ENCODE measurements at regions not wholly inside any gene's neighbourhood (a gene's known extent, or its start where the extent isn't known, plus 50 kb on each side); places are given as distances from the start of the nearest gene placed in this dataset.

DNA sequence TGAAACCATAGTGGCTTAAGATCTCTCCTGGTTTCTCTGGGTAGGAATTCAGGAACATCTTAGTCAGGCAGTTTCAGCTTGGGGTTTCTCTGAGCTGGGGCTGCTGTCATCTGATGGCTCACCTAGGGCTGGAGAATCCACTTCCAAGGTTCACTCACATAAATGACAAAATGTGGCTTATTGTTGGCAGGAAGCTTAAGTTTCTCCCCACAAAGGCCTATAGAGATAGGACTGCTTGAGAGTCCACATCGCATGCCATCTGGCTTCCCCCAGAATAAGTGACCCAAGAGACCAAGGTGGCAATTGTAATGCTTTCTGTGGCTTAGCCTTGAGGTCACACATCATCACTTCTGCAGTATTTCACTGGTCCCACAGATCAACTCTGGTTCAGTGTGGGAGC is 131.4 kb downstream of the EDN1 start:
- DNase-seq (no peak), ATAC-seq (replicated peaks) (no peak)
- Mint-ChIP-seq H3K4me3 (no peak overlapping the region), H3K27me3 (peaks cover 0 to 5% of the 10 kb centered on the region in 2 donors), H3K27ac (no peak overlapping the region), H3K36me3 (peaks cover 0 to 3% of the 10 kb centered on the region in 2 donors), H3K4me1 (no peaks in the 10 kb centered on the region), H3K9me3 (peaks cover 0 to 4% of the 10 kb centered on the region in 2 donors)

DNA sequence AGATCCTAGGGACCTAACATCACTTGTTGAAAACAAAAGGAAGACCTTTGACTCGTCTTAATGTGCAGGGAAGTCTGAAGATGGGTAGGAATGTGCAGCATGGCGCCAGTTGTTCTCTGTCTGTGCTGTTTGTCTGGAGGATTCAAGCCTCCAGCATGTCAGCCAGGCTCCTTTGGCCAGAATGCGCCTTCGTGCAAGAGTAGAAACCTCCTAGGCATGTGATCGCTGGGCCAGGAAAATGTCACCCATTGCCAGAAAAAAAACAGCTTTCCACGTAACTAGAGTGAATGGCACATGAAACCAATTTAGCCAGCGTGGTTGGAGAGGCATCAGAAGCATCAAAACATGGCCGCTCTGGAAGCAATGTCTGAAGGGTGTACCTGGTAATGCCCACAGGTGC is 132.7 kb downstream of the EDN1 start:
- Mint-ChIP-seq H3K27me3 (no peaks in the 10 kb centered on the region), H3K9me3 (peaks cover 0 to 4% of the 10 kb centered on the region in 2 donors), H3K4me1 (no peaks in the 10 kb centered on the region), H3K4me3 (no peak overlapping the region), H3K36me3 (peaks cover 0 to 3% of the 10 kb centered on the region in 2 donors), H3K27ac (no peak overlapping the region)
- ATAC-seq (replicated peaks) (no peak), DNase-seq (no peak)

DNA sequence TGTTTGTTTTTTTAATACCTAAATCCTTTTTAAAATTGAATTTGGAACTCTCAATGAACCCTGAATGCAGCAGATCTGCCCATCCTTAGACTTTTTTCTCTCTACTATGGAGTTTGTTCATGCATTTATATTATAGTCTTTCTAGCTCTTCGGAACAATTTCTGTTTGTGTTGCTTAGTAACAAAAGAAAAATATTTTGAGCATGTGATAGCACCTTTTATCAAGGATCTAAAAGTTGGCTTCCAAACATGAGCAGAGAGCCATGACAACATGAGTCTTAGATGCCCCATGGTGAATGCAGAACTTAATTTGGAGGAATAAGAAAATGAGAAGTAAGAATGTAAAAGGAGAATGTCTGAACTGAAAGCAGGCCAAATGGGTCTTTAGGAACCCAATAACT is 133.7 kb downstream of the EDN1 start:
- Mint-ChIP-seq H3K27ac (no peak overlapping the region), H3K9me3 (peaks cover 0 to 4% of the 10 kb centered on the region in 2 donors), H3K4me1 (no peaks in the 10 kb centered on the region), H3K4me3 (no peak overlapping the region), H3K27me3 (no peaks in the 10 kb centered on the region), H3K36me3 (peaks cover 0 to 3% of the 10 kb centered on the region in 2 donors)
- DNase-seq (no peak), ATAC-seq (replicated peaks) (no peak)

DNA sequence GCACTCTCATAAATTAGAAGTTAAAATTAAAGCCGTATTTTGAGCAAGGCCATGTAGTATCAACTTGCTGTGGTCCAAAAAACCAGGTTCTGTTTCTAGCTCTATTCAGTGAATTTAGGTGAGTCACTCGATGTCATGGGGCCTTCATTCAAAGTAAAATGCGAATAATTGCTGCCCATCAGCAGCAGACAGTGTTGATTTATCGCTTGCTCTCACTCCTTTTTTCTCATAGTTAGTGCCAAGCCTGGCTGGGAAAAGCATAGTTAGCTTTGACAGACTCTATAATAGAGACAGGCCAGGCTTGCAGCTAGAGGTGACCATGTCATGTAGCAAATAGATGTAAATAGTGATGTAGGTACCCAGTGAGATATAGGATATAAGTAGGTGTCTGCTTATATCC is 136.0 kb downstream of the EDN1 start:
- ATAC-seq (replicated peaks) (no peak), DNase-seq (no peak)
- Mint-ChIP-seq H3K4me3 (no peak overlapping the region), H3K9me3 (no peaks in the 10 kb centered on the region), H3K27me3 (no peaks in the 10 kb centered on the region), H3K27ac (no peak overlapping the region), H3K4me1 (no peaks in the 10 kb centered on the region), H3K36me3 (no peaks in the 10 kb centered on the region)

DNA sequence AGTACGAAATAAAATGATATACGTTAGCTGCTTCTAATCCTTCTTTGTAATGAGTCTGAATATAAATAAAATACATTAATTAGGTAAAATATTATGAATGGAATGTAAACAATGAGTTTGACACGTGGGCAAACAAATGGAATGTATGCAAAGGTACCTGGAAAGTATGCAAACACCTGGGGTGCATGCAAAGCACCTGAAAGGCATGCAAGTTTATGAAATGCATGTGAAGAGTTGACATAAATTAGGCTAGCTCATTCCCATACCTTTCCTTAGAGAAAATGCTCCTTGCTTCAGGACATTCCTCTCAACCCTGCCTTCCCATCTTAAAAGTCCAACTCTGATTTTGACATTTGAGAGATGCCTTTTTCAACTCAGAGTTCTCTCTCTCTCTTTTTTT is 140.9 kb downstream of the EDN1 start:
- Mint-ChIP-seq H3K27ac (no peak overlapping the region), H3K4me1 (no peaks in the 10 kb centered on the region), H3K4me3 (no peak overlapping the region), H3K9me3 (peaks cover 8 to 9% of the 10 kb centered on the region in 2 donors), H3K36me3 (peaks cover 0 to 3% of the 10 kb centered on the region in 2 donors), H3K27me3 (peaks cover 0 to 7% of the 10 kb centered on the region in 2 donors)
- ATAC-seq (replicated peaks) (no peak), DNase-seq (no peak)

DNA sequence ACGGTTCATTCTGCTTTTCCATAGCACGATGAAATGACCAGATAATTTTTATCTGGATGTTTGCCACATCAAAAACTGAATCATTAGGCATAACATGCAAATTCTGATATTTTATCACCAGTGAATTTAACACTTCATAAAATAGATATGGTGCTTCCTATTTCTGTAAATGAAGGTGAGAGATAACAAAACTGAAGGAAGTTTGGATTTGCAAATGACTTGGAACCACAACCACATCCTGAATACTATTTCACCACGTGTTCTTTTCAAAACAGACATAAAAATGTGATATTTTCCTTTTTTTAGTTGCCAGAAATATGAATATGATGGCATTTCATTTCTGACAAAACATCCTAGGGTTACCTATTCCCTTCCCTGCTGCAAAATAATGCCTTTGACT is 146.1 kb downstream of the EDN1 start:
- H3K9me3 Mint-ChIP-seq, result peaks cover 9 to 10% of the 10 kb centered on the region in 2 donors
- H3K4me3 Mint-ChIP-seq, result no peak overlapping the region
- DNase-seq (no peak), ATAC-seq (replicated peaks) (no peak)
- peaks cover 6 to 10% of the 10 kb centered on the region in 2 donors for H3K27me3 Mint-ChIP-seq
- no peaks in the 10 kb centered on the region for H3K4me1 Mint-ChIP-seq
- H3K27ac Mint-ChIP-seq, result no peak overlapping the region
- H3K36me3 Mint-ChIP-seq, result peaks cover 0 to 3% of the 10 kb centered on the region in 2 donors

DNA sequence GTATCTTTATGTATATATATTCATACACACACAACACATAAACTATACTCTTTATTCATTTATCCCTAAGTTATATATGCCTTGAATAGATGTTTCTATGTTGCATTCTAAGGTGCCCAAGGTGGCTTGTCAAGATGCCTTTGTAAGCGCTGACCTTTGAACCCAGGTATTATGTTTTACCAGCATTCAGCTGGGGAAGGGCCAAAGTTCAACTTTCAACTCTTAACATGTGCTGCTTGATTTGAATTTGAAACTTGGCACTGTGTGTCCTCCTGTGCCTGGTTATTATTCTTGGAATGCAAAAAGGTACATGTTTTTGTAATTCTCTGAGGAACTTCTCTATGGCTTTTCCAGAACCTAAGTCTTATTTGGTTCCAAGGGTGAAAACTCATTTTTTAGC is 146.5 kb downstream of the EDN1 start:
- DNase-seq (no peak), ATAC-seq (replicated peaks) (no peak)
- Mint-ChIP-seq H3K27me3 (peaks cover 8 to 13% of the 10 kb centered on the region in 2 donors), H3K4me1 (no peaks in the 10 kb centered on the region), H3K9me3 (peaks cover 9 to 11% of the 10 kb centered on the region in 2 donors), H3K27ac (no peak overlapping the region), H3K36me3 (peaks cover 0 to 3% of the 10 kb centered on the region in 2 donors), H3K4me3 (no peak overlapping the region)

DNA sequence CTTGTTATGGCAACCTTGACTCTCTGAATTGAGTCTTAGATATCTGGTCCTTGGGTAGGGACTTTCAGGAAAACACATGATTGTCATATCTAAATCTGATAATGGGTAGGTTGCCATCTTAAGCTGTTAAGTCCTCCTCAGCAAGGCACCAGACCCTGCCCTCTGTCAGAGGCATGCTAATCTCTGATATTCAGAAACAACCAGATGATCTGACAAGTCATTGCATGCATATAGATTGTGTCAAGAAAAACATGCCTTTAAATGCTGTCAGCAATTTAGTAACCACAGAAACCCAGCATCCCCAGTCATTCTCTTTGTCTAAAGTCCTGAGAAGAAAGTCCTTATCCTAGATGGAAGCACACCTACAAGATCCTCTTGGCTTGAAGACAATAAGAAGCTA is 149.1 kb downstream of the EDN1 start:
- Mint-ChIP-seq H3K4me3 (no peak overlapping the region), H3K9me3 (peaks cover 4 to 5% of the 10 kb centered on the region in 2 donors), H3K36me3 (no peaks in the 10 kb centered on the region), H3K27ac (no peak overlapping the region), H3K27me3 (peaks cover 11 to 20% of the 10 kb centered on the region in 2 donors), H3K4me1 (no peaks in the 10 kb centered on the region)
- no peak for DNase-seq
- no peak for ATAC-seq (replicated peaks)

DNA sequence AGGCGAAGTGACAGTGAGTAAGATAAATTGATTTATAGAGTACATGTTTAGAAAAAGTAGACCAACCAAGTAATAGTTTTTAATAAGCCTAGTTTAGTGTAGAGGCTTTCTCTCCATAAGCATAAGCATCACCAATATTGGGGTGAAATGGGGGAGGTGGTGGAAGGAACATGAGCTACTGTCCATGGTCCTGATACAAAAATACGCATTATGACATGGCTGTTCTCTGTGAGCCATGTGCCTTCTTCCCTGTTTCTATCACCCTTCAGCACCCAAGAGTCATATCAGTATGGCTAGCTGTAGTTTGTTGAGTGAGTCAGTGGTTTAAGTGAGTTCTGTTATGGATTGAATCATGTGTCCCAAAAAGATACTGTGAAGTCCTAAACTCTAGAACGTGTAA is 150.8 kb downstream of the EDN1 start:
- Mint-ChIP-seq H3K27me3 (peaks cover 13 to 20% of the 10 kb centered on the region in 2 donors), H3K36me3 (no peaks in the 10 kb centered on the region), H3K4me3 (no peak overlapping the region), H3K9me3 (peaks cover 0 to 3% of the 10 kb centered on the region in 2 donors), H3K4me1 (no peaks in the 10 kb centered on the region), H3K27ac (no peak overlapping the region)
- DNase-seq (no peak), ATAC-seq (replicated peaks) (no peak)

DNA sequence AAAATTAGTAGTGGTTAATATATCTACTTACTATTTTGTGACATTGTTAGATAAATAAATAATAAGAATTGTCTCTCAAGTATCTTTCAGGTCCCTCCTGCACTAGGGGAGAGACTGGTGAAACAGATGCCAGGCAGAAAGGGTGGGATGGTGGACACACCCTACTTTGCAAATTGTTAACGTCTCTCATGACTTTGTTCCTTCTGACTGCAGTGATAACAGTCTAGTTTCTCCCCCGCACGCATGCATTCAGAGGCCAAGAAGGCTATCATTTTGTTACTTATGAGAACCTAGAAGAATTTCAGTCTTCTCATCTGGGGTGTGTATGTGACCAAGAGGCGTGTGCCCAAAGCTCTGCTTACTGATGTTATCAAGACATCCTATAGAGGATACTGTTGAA is 152.3 kb downstream of the EDN1 start:
- Mint-ChIP-seq H3K4me3 (no peak overlapping the region), H3K36me3 (no peaks in the 10 kb centered on the region), H3K27ac (no peak overlapping the region), H3K9me3 (peaks cover 0 to 3% of the 10 kb centered on the region in 2 donors), H3K4me1 (no peaks in the 10 kb centered on the region), H3K27me3 (peaks cover 20 to 25% of the 10 kb centered on the region in 2 donors)
- ATAC-seq (replicated peaks) (no peak), DNase-seq (no peak)

DNA sequence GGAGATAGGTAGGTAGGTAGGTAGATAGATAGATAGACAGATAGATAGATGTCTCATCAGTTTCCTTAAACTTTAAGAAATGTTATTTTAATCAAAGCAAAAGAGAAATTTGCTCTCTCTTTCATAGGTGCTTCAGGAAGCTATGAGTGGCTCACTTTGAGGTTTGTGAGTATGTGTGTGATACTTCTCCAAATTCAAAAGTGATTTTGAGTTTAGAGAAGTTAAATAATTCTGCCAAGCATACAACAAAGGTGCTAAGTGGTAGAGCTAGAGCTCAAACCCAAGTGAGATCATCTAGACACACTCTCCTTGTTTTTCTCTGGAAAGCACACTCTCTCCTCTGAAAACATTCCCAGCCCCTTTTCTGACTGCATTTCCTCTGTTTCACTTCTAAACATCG is 156.2 kb downstream of the EDN1 start:
- DNase-seq (no peak), ATAC-seq (replicated peaks) (no peak)
- no peaks in the 10 kb centered on the region for H3K36me3 Mint-ChIP-seq
- H3K4me1 Mint-ChIP-seq, result no peaks in the 10 kb centered on the region
- no peak overlapping the region for H3K27ac Mint-ChIP-seq
- H3K4me3 Mint-ChIP-seq, result no peak overlapping the region
- peaks cover 17 to 29% of the 10 kb centered on the region in 2 donors for H3K27me3 Mint-ChIP-seq
- H3K9me3 Mint-ChIP-seq, result peaks cover 0 to 4% of the 10 kb centered on the region in 2 donors

DNA sequence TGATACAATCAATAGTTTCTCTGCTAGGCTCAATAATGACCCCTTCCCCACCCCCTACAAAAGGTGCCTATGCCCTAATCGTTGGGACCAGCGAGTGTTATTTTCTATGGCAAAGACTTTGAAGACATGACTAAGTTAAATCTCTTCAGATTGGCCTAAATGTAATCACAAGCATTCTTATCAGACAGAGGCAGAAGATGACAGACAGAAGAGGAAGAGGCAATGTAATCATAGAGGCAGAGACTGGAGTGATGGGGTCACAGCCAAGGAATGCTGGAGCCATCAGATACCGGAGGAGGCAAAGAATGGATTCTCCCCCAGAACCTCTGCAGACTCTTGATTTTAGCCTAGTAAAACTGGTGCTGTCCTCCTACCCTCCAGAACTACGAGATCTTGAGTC is 159.3 kb downstream of the EDN1 start:
- H3K4me3 Mint-ChIP-seq, result no peak overlapping the region
- peaks cover 0 to 6% of the 10 kb centered on the region in 2 donors for H3K4me1 Mint-ChIP-seq
- peaks cover 0 to 4% of the 10 kb centered on the region in 2 donors for H3K36me3 Mint-ChIP-seq
- no peak for ATAC-seq (replicated peaks)
- peaks cover 9 to 29% of the 10 kb centered on the region in 2 donors for H3K27me3 Mint-ChIP-seq
- no peak overlapping the region for H3K27ac Mint-ChIP-seq
- peaks cover 16% of the 10 kb centered on the region in 2 donors for H3K9me3 Mint-ChIP-seq
- DNase-seq, result no peak

DNA sequence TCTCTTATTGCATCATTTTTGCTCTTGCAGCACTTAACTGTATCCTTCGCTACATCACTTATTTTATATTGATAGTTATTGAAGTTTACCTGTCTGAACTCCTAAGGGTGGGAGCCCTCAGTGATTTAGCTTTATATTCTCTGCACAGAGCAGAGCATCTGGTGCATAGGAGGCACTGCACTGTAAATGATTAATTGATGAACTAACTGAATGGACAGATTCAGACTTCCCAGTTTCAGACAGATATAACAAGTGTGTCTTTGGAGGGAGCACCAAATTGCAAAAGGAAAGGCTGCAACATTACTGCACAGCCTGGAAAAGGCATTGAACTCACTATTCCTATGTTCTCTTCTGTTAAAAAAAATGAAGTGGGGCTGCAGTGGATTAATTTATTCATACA is 160.3 kb downstream of the EDN1 start:
- ATAC-seq (replicated peaks), result no peak
- Mint-ChIP-seq H3K27me3 (peaks cover 9 to 29% of the 10 kb centered on the region in 2 donors), H3K36me3 (peaks cover 0 to 4% of the 10 kb centered on the region in 2 donors), H3K9me3 (peaks cover 16 to 18% of the 10 kb centered on the region in 2 donors), H3K27ac (no peak overlapping the region), H3K4me1 (peaks cover 0 to 6% of the 10 kb centered on the region in 2 donors), H3K4me3 (no peak overlapping the region)
- no peak for DNase-seq

DNA sequence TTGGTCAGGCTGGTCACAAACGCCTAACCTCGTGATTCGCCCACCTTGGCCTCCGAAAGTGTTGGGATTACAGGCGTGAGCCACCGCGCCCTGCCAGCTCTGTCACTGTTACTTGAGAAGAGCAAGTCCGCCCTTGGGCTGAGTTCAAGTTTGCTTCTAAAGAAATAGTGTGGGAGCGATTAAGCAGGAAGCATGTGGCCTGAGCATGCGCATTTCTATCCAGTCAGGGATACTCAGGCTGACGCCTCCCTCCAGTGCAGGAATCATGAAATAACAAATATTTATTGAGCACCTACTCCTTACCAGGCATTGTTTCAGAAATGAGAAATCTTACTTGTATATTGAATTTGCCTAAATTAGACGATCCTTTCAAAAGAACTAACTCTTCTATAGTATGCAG is 166.2 kb downstream of the EDN1 start:
- Mint-ChIP-seq H3K27me3 (peaks cover 17 to 19% of the 10 kb centered on the region in 2 donors), H3K36me3 (peaks cover 0 to 4% of the 10 kb centered on the region in 2 donors), H3K4me3 (no peak overlapping the region), H3K9me3 (peaks cover 12 to 18% of the 10 kb centered on the region in 2 donors), H3K27ac (no peak overlapping the region), H3K4me1 (peaks cover 0 to 6% of the 10 kb centered on the region in 2 donors)
- DNase-seq (no peak), ATAC-seq (replicated peaks) (no peak)

DNA sequence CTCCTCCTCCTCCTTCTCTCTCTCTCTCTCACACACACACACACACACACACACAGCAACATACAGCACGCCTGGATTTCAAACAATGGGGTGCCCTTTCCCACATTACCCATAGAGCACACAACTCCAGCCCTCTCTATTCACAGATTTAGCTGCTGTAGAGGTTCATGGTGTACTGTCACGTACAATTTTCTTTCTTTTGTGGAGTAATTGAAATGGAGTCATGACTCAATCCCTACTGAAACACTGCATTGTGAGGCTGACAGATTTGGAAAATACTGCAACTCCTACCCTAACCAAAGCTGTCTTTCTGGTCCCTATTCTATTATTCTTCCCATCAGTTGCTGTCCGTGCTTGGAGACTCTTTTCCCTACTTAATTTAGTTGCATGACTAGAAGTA is 166.9 kb downstream of the EDN1 start:
- peaks cover 0 to 4% of the 10 kb centered on the region in 2 donors for H3K36me3 Mint-ChIP-seq
- H3K27me3 Mint-ChIP-seq, result peaks cover 10 to 13% of the 10 kb centered on the region in 2 donors
- H3K4me3 Mint-ChIP-seq, result no peak overlapping the region
- peaks cover 0 to 6% of the 10 kb centered on the region in 2 donors for H3K4me1 Mint-ChIP-seq
- ATAC-seq (replicated peaks) (no peak), DNase-seq (no peak)
- no peak overlapping the region for H3K27ac Mint-ChIP-seq
- H3K9me3 Mint-ChIP-seq, result peaks cover 12% of the 10 kb centered on the region in 2 donors

DNA sequence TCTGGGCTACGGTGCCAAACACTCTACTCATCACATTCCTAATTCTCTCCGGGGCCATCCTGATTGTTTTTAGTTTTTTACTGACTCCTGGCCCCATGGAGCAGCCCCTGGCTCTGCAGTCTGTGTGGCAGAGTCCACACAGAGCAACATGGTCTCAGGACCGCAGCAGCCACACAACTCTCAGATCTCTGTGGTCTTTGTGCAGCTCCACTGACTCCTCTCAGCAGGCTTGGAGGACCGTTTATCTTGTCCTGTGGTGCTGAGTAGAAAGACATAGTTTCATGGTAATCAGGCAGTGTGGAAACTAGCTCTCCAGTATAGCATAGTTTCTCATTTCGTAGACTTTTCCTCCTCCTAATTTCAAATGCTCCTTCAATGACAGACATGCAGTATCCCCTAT is 168.4 kb downstream of the EDN1 start:
- peaks cover 3 to 5% of the 10 kb centered on the region in 2 donors for H3K9me3 Mint-ChIP-seq
- no peak for ATAC-seq (replicated peaks)
- H3K27me3 Mint-ChIP-seq, result peaks cover 10 to 13% of the 10 kb centered on the region in 2 donors
- H3K4me1 Mint-ChIP-seq, result peaks cover 0 to under 1% of the 10 kb centered on the region in 2 donors
- H3K36me3 Mint-ChIP-seq, result no peaks in the 10 kb centered on the region
- H3K4me3 Mint-ChIP-seq, result no peak overlapping the region
- H3K27ac Mint-ChIP-seq, result no peak overlapping the region
- no peak for DNase-seq

Data from stimulated activated naive B cell treated with anti-CD40 and anti-IgM and Interleukin-4, amounts not matched to agents 10 μg/mL and 1 μg/mL and 100 μg/mL, for 72 hours (primary cell).